ENCODE measurements at regions not wholly inside any gene's neighbourhood (a gene's known extent, or its start where the extent isn't known, plus 50 kb on each side); places are given as distances from the start of the nearest gene placed in this dataset.

DNA sequence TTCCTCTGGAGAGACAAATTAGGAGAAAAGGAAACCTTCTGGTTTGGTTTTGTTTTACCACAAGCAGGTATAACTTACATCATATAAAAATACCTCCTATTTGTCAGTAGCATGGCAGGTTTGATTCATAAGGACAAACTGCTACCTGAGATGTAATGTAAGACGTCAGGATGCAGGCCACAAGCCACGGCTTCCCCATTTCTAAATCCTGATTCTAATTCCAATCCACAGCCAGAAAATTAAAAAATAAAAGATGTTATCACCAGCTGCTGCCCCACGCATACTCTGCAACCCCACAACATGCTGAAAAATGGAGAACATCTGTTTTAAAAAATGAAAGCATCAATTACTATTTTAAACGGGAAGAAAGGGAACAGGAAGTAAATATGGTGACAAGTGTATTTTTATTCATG, 197.6 kb downstream of the BCL11A start:
- TF ChIP-seq, protein P1, sequence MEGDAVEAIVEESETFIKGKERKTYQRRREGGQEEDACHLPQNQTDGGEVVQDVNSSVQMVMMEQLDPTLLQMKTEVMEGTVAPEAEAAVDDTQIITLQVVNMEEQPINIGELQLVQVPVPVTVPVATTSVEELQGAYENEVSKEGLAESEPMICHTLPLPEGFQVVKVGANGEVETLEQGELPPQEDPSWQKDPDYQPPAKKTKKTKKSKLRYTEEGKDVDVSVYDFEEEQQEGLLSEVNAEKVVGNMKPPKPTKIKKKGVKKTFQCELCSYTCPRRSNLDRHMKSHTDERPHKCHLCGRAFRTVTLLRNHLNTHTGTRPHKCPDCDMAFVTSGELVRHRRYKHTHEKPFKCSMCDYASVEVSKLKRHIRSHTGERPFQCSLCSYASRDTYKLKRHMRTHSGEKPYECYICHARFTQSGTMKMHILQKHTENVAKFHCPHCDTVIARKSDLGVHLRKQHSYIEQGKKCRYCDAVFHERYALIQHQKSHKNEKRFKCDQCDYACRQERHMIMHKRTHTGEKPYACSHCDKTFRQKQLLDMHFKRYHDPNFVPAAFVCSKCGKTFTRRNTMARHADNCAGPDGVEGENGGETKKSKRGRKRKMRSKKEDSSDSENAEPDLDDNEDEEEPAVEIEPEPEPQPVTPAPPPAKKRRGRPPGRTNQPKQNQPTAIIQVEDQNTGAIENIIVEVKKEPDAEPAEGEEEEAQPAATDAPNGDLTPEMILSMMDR (conservative IDR thresholded peaks at IDR 0.05), result no peak
- no peak for TF ChIP-seq EZH2 (IDR thresholded peaks at IDR 0.05; ENCODE audit: low read depth)

Measured in PC-9 (cell line).